ENCODE measurements at regions not wholly inside any gene's neighbourhood (a gene's known extent, or its start where the extent isn't known, plus 50 kb on each side); places are given as distances from the start of the nearest gene placed in this dataset.

- intact Hi-C loops (cut with DNase I), result no loop called here
- no peaks in the 10 kb centered on the region for H3K27me3 ChIP-seq
- TF ChIP-seq CTCF (IDR thresholded peaks at IDR 0.05) (no peak), POLR2A (IDR thresholded peaks at IDR 0.05) (no peak)
- H3K27ac ChIP-seq, result no peak overlapping the region
- WGBS, 2 donors, result 93 to 96% methylated on average over 3 of the region's 3 CpGs
- no peak overlapping the region for H3K4me3 ChIP-seq (replicated peaks in 1 of 3)
- H3K9me3 ChIP-seq, result no peaks in the 10 kb centered on the region
- no peaks in the 10 kb centered on the region for H3K4me1 ChIP-seq
- H3K36me3 ChIP-seq, result no peaks in the 10 kb centered on the region
- DNase-seq, result no peak
These were observed 290.0 kb upstream of the SEMA3A start for GRCh38 chr7:84484502-84485079.

- H3K4me1 ChIP-seq, result no peaks in the 10 kb centered on the region
- H3K9me3 ChIP-seq, result no peaks in the 10 kb centered on the region
- H3K27me3 ChIP-seq, result no peaks in the 10 kb centered on the region
- intact Hi-C loops (cut with DNase I), result no loop called here
- DNase-seq, result no peak
- no peak overlapping the region for H3K4me3 ChIP-seq (replicated peaks in 1 of 3)
- H3K36me3 ChIP-seq, result no peaks in the 10 kb centered on the region
- 90 to 100% methylated on average over 1 of the region's 1 CpG for WGBS, 2 donors
- no peak for TF ChIP-seq POLR2A (IDR thresholded peaks at IDR 0.05)
- H3K27ac ChIP-seq, result no peak overlapping the region
These were observed 287.9 kb upstream of the SEMA3A start for GRCh38 chr7:84482476-84482875.

- Histone ChIP-seq H3K4me3 (replicated peaks in 1 of 3) (no peak overlapping the region), H3K27me3 (no peaks in the 10 kb centered on the region), H3K27ac (no peak overlapping the region), H3K36me3 (no peaks in the 10 kb centered on the region), H3K4me1 (no peaks in the 10 kb centered on the region), H3K9me3 (no peaks in the 10 kb centered on the region)
- intact Hi-C loops (cut with DNase I), result no loop called here
- WGBS, 2 donors, result 69 to 86% methylated on average over 1 of the region's 1 CpG
- no peak for DNase-seq
- TF ChIP-seq CTCF (IDR thresholded peaks at IDR 0.05), result no peak
- no peak for TF ChIP-seq POLR2A (IDR thresholded peaks at IDR 0.05)
These were observed 284.5 kb upstream of the SEMA3A start for GRCh38 chr7:84479059-84479458.

GRCh38 chr7:84477786-84478478, 283.3 kb upstream of the SEMA3A start:
- Histone ChIP-seq H3K36me3 (no peaks in the 10 kb centered on the region), H3K27me3 (no peaks in the 10 kb centered on the region), H3K27ac (no peak overlapping the region), H3K4me3 (replicated peaks in 1 of 3) (no peak overlapping the region), H3K9me3 (no peaks in the 10 kb centered on the region), H3K4me1 (no peaks in the 10 kb centered on the region)
- no peak for DNase-seq
- intact Hi-C loops (cut with DNase I), result no loop called here
- WGBS, 2 donors, result 69 to 83% methylated on average over 4 of the region's 4 CpGs
- TF ChIP-seq POLR2A (IDR thresholded peaks at IDR 0.05), result no peak
- TF ChIP-seq CTCF (IDR thresholded peaks at IDR 0.05), result no peak

- WGBS, 2 donors, result 87 to 90% methylated on average over 1 of the region's 1 CpG
- intact Hi-C loops (cut with DNase I), result no loop called here
- no peak for DNase-seq
- Histone ChIP-seq H3K27me3 (no peaks in the 10 kb centered on the region), H3K4me1 (no peaks in the 10 kb centered on the region), H3K36me3 (no peaks in the 10 kb centered on the region), H3K4me3 (replicated peaks in 1 of 3) (no peak overlapping the region), H3K9me3 (no peaks in the 10 kb centered on the region), H3K27ac (no peak overlapping the region)
- TF ChIP-seq CTCF (IDR thresholded peaks at IDR 0.05), result no peak
- TF ChIP-seq POLR2A (IDR thresholded peaks at IDR 0.05), result no peak
These were observed 279.8 kb upstream of the SEMA3A start for GRCh38 chr7:84474436-84474835.

All from thyroid gland (tissue), 4 donors.